ACC112 (cell line): ENCODE measurements at regions not wholly inside any gene's neighbourhood (a gene's known extent, or its start where the extent isn't known, plus 50 kb on each side); places are given as distances from the start of the nearest gene placed in this dataset.

ENCODE experiments used
- H2AFZ ChIP-seq: fragments of 200-600 bp; sonication (generic); one replicate; pipeline ENCODE4 v1.6.0; 2017; ENCODE audit warnings: antibody characterized with exemption, low read length; ENCODE audit not compliant: unreplicated experiment
- H3K27ac ChIP-seq: fragments of 200-600 bp; sonication (generic); 2 replicates; pipeline ENCODE4 v1.5.1; 2014; ENCODE audit warnings: low read depth, mild to moderate bottlenecking, antibody characterized with exemption, low read length, moderate library complexity
- H3K27me3 ChIP-seq: fragments of 200-600 bp; sonication (generic); 2 replicates; pipeline ENCODE4 v1.6.1; 2014; ENCODE audit warnings: mild to moderate bottlenecking, antibody characterized with exemption, low read length, moderate library complexity, mixed read lengths; ENCODE audit not compliant: insufficient read depth
- H3K36me3 ChIP-seq: fragments of 200-600 bp; sonication (generic); 2 replicates; pipeline ENCODE4 v1.6.1; 2016; ENCODE audit warnings: mild to moderate bottlenecking, antibody characterized with exemption, low read length, moderate library complexity, mixed read lengths; ENCODE audit not compliant: insufficient read depth
- H3K4me1 ChIP-seq: fragments of 200-600 bp; sonication (generic); one replicate; pipeline ENCODE4 v1.6.1; 2016; ENCODE audit warnings: low read length, mixed read lengths; ENCODE audit not compliant: insufficient read depth, unreplicated experiment, control insufficient read depth
- H3K4me3 ChIP-seq: fragments of 200-600 bp; sonication (generic); 2 replicates; pipeline ENCODE4 v1.5.1; 2014; ENCODE audit warnings: mild to moderate bottlenecking, low read depth, low read length
- H3K79me2 ChIP-seq: fragments of 200-600 bp; sonication (generic); one replicate; pipeline ENCODE4 v1.6.0; 2016; ENCODE audit warnings: low read length; ENCODE audit not compliant: control insufficient read depth, unreplicated experiment, insufficient read depth

DNA sequence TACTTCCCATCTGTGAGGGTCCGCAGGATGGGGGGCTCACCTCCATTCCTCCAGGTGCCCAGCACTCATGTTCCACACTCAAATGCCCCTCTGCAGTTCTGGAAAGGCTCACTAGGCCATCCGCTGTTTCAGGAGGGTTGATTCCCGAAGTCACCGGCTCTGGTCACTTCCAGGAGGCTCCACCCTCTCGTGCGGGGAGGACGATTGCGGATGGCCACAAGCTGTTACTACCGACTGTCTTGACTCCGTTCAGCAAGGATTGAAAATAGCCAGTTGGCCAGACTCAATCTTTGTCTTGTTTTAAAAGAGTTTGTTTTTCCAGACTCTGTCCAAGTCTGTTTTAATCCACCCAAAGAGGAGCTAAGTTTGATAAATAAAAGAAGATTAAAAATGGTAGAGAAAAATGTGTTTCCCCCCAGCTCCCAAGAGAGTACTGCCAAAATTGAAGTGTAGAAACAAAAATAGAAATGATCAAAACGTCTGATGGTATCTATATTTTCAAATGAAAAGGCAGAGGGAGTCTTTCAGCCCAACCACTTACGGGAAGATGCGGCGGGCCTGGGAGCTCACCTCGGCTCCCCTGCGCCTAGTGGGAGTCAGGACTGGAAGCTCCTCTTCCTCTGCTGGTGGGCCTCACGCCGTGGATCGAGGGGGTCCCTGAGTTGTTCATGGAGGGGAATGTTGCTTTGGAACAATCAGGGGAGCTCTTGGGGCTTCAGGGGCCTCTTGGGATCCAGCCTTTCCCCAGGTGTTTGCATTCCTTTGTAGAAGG, 1280.8 kb downstream of the BRD1 start:
- Histone ChIP-seq H2AFZ (no peak overlapping the region), H3K36me3 (no peaks in the 10 kb centered on the region), H3K27ac (no peak overlapping the region), H3K79me2 (no peaks in the 10 kb centered on the region), H3K4me1 (no peaks in the 10 kb centered on the region), H3K27me3 (no peaks in the 10 kb centered on the region), H3K4me3 (no peak overlapping the region)

DNA sequence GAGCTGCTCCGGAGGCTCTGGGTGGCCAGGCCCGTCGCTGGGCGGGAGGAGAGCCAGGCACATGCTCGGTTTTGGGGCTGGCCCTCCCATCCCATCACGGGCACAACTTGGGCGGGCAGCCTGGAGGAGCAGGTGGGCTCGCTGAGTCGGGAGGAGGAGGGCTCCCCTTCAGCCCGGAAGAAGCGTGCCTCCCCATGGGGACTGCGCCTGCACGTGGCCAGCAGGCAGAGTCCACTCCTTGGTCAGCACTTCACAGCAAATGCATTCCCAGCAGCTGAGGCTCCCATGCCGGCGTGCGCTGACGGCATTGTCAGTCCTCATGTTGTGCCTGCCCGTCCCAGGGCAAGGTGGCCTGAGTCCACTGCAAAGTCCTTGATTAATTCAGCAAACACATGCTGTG, 1281.7 kb downstream of the BRD1 start:
- Histone ChIP-seq H3K27me3 (no peaks in the 10 kb centered on the region), H3K79me2 (no peaks in the 10 kb centered on the region), H3K4me1 (no peaks in the 10 kb centered on the region), H3K36me3 (no peaks in the 10 kb centered on the region), H3K27ac (no peak overlapping the region), H3K4me3 (no peak overlapping the region), H2AFZ (no peak overlapping the region)

DNA sequence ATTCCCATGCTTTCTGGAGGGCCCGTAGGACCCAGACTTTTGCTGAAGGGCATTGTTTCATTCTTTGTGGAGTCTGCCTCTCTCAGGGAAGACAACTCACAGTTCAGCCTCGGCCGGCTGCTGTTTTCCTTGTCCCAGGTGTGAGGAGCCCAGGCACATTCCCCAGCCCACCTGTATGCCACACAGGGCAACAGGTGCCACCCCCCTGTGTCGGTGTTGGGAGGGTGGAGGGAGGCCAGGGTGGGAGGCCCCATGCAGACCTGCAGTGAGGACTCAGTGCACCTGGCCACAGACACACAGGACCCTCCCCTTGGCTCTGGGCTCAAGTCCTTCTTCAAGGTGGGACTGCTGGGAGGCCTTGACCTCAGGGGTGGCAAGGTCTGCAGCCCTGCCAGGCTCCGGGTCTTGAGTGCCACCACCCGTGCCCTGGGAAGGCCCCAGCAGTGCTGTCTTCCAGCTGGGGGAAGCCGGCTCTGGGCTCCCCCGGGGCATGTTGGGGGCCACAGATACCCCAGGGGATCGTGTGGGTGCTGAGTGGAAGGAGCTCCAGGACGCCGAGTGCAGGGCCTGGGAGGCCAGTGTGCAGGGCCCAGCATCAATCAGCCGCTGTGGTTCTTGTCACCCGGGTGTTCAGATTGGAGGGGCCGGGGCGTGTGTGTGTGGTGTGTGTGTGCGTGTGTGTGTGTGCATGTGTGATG, 1286.1 kb downstream of the BRD1 start:
- Histone ChIP-seq H3K4me1 (no peaks in the 10 kb centered on the region), H3K36me3 (no peaks in the 10 kb centered on the region), H3K27ac (no peak overlapping the region), H2AFZ (no peak overlapping the region), H3K4me3 (no peak overlapping the region), H3K79me2 (no peaks in the 10 kb centered on the region), H3K27me3 (no peaks in the 10 kb centered on the region)

DNA sequence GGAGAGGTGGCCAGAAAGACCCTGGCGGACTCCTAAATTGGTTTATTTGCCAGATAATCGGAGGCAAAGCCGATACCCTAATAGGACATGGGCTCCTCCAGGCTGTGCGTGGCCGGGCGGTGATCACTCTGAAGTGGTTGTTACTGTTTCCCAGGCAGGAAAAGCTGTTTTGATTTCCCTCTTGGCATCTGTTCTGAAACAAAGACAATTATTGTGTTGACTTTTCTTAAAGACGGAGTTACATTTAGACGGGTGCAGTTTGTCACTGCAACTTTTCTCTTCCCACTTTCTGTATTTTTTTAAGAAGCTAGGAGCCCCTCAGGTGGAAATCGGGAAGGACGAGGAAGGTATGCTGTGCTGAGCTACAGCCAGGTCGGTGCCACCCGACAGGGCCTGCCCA, 1288.4 kb downstream of the BRD1 start:
- Histone ChIP-seq H3K79me2 (no peaks in the 10 kb centered on the region), H3K4me3 (no peak overlapping the region), H3K4me1 (no peaks in the 10 kb centered on the region), H3K27me3 (no peaks in the 10 kb centered on the region), H2AFZ (no peak overlapping the region), H3K27ac (no peak overlapping the region), H3K36me3 (no peaks in the 10 kb centered on the region)

DNA sequence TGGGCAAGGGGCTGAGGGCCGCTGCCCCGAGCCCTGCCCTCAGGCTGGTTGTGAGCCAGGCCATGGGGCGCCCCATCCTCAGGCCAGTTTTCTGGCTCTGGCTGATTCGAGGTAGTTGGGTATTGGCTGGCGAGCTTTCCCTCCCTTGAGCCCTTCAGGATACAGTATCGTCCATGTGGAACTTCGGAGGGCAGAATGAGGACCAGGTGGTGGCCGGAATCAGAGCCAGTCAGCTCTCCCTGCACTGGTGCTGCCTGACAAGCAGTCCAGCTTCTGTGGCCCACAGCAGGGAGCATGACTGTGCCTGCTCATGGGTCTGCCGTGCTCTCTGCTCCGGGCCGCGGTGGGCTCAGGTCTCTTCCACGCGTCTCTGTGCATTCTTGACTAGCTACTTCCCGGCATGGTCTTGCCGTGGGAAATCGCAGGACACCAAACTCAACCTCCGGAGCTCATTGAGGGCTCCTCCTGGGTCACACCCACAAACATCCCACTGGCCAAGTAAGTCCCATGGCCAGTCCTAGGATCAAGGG, 1289.3 kb downstream of the BRD1 start:
- no peaks in the 10 kb centered on the region for H3K27me3 ChIP-seq
- H2AFZ ChIP-seq, result no peak overlapping the region
- no peaks in the 10 kb centered on the region for H3K79me2 ChIP-seq
- no peaks in the 10 kb centered on the region for H3K36me3 ChIP-seq
- H3K27ac ChIP-seq, result no peak overlapping the region
- no peak overlapping the region for H3K4me3 ChIP-seq
- no peaks in the 10 kb centered on the region for H3K4me1 ChIP-seq

DNA sequence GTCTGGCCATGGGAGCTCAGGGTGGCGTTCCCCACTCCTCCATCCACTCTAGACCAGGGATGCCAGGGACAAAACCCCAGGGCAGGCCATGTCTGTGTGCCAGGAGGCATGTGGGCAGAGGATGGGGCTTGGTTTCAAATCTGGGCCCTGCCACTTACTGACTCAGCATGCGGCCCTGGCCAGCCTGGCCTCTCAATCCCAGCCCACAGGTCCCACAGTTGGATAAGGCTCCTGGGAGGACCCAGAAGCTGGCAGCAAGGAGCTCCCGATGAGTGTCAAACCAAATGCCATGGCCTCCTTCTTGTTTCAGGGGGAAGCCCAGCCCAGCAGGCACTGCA, 1290.4 kb downstream of the BRD1 start:
- Histone ChIP-seq H3K4me3 (no peak overlapping the region), H2AFZ (no peak overlapping the region), H3K27me3 (no peaks in the 10 kb centered on the region), H3K36me3 (no peaks in the 10 kb centered on the region), H3K27ac (no peak overlapping the region), H3K79me2 (no peaks in the 10 kb centered on the region), H3K4me1 (no peaks in the 10 kb centered on the region)

DNA sequence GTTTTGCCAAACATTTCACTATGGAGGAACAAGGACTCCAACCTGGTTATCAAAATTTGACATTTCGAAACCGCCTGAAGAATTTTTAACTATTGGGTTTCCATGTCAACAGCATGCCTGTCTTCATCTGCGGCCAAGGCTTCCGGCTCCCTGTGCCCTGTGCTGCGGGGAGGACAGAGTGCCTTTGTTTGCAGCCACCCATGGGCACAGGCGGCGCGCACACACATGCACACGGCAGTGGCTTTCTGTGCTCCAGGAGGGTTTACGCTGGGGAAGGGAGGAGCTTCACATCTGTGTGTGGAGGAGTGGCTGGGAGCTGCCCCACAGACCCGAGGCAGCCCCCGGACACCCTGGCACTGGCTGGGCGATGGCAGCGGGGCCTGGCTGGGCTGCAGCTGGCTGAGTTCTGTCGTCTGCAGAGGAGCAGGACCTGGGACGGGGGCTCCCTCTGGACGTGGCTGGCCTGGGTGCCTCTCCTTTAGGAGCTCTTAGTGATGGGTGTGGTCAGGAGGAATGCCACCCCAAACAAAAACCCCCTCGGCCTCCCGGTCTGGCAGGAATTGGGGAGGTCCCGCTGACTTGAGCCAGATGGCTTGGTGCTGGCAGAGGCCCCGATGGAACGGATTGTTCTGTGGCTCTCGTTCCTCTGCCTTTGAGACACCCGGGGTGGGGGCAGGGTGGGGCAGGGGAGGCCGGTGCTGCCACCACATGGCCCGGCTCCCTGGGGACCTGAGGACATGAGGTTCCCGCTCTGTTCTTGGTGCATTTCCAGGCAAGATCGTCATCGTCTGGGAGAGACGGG, 1290.9 kb downstream of the BRD1 start:
- no peaks in the 10 kb centered on the region for H3K4me1 ChIP-seq
- no peak overlapping the region for H3K4me3 ChIP-seq
- H3K79me2 ChIP-seq, result no peaks in the 10 kb centered on the region
- H3K27me3 ChIP-seq, result no peaks in the 10 kb centered on the region
- H2AFZ ChIP-seq, result no peak overlapping the region
- H3K27ac ChIP-seq, result no peak overlapping the region
- H3K36me3 ChIP-seq, result no peaks in the 10 kb centered on the region

DNA sequence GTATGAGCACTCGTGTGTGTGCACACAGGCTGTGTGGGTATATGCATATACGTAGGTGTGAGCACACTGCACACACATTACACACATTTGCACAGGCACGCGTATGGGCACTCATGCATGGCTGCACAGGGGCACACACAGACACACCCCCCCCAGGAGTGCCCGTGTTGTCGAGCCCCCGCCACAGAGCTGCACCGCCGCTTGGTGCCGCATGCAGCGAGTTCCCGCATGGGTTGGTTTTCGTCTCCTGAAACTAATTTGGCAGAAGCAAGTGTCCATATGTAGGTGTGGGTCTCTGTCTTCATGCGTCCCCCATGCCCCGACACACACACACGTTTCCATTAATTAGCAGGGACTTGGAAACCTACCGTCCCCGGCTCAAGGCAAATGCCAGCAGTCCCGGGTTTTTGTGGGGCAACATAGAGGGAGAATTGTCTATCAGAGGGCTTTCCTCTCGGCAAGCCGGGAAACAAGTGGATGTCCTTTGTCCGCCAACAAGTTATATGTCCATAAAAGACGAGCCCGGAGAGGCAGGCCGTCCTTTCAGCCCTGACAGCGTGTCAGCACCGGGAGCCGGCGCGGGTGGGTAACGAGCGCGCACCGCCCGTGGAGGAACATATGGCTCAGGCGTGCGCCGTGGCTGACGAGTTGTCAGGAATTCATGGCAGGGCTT, 1291.7 kb downstream of the BRD1 start:
- H3K36me3 ChIP-seq, result no peaks in the 10 kb centered on the region
- no peak overlapping the region for H2AFZ ChIP-seq
- no peaks in the 10 kb centered on the region for H3K79me2 ChIP-seq
- H3K27ac ChIP-seq, result no peak overlapping the region
- no peaks in the 10 kb centered on the region for H3K27me3 ChIP-seq
- no peaks in the 10 kb centered on the region for H3K4me1 ChIP-seq
- no peak overlapping the region for H3K4me3 ChIP-seq

DNA sequence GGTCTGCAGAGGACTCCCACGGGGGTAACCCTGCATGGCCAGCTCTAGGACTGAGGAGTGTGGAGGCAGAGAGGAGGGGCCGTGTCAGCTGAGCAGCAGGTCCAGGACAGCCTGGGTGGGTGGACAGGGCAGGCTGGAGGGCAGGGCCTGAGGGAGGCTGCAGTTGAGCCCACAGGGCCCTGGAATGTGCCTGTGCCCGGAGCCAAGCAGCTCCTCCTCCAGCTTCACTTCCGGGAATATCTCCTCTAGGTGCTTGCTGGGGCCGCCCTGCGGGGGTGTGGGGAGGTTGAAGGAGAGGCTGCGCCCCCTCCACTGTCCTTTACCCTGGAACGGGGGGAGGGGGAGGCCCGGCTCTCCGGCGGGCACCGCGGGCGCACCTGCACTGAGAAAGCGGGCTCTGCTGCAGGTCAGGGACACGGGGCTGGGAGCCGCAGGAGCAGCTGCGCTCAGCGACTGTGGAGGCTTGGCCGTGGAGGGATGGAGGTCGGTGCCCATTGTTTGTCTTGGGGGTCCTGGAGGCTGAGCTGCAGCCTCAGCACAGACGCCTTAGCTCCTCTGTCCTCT, 1293.2 kb downstream of the BRD1 start:
- no peaks in the 10 kb centered on the region for H3K4me1 ChIP-seq
- no peak overlapping the region for H2AFZ ChIP-seq
- H3K27me3 ChIP-seq, result no peaks in the 10 kb centered on the region
- no peaks in the 10 kb centered on the region for H3K36me3 ChIP-seq
- no peak overlapping the region for H3K27ac ChIP-seq
- no peak overlapping the region for H3K4me3 ChIP-seq
- no peaks in the 10 kb centered on the region for H3K79me2 ChIP-seq

DNA sequence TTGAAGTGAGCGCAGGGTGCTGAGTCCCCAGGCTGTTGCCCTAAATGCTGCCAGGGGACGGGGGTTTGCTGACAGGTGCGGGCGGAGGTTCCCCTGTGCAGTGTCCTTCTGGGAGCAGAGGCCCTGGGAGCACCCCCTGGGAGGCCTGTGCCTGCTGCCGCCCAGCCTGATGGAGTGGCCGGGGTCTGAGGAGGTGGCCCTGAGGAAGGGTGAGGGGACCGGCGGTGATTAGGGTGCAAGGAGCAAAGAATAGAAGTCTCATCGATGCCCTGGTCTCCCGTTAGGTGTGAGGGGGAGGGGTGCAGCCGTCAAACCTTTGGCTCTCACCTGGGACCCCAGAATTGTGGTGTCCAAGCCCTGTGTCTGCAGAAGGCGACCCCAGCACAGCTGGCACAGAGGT, 1294.7 kb downstream of the BRD1 start:
- H3K27ac ChIP-seq, result no peak overlapping the region
- no peaks in the 10 kb centered on the region for H3K36me3 ChIP-seq
- no peaks in the 10 kb centered on the region for H3K79me2 ChIP-seq
- no peak overlapping the region for H3K4me3 ChIP-seq
- H2AFZ ChIP-seq, result no peak overlapping the region
- no peaks in the 10 kb centered on the region for H3K4me1 ChIP-seq
- H3K27me3 ChIP-seq, result no peaks in the 10 kb centered on the region
